ENCODE measurements at regions not wholly inside any gene's neighbourhood (a gene's known extent, or its start where the extent isn't known, plus 50 kb on each side); places are given as distances from the start of the nearest gene placed in this dataset.

DNA sequence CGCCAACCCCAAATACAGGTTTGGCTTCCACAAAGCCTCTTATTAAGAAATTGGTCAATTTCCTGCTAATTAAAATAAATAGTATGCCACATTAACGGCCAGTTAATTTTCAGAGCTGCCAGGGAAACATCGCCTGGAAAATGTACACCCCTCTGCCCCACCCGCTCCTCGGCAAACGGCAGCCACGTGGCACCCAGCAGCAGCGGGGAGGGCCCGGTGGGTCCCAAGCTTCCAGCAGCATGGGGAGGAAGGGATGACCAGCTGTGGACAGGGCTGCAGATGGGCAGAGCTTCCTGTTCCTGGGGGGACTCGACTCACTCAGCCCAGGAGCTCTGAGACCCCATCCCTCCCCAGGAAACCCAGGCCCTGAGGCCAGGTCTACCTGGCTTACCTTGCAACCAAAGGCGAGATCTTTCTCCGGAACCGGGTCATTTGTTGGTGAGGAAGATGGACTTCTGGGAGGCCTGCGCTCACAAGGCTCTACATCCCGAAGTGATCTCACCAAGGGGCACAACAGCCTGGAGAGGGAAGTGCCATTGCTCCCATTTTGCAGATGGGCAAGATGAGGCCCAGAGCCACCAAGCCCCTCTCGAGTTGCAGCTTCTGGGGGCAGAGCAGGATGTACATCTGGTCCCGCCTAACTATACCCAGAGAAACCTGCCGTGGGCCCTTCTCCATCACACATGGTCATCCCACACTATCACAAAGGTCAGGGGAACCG, 68.3 kb downstream of the IGLL1 start:
- no peak for TF ChIP-seq GATA2 (IDR thresholded peaks at IDR 0.05; ENCODE audit: low read depth, low read length)
- TF ChIP-seq GATA3 (IDR thresholded peaks at IDR 0.05; ENCODE audit: low read depth, low read length): no peak

- TF ChIP-seq GATA3 (IDR thresholded peaks at IDR 0.05; ENCODE audit: low read depth, low read length) (no peak), GATA2 (IDR thresholded peaks at IDR 0.05; ENCODE audit: low read depth, low read length) (no peak)
These were observed 70.4 kb downstream of the IGLL1 start for GRCh38 chr22:23509571-23510302.

- no peak for TF ChIP-seq GATA3 (IDR thresholded peaks at IDR 0.05; ENCODE audit: low read depth, low read length)
- TF ChIP-seq GATA2 (IDR thresholded peaks at IDR 0.05; ENCODE audit: low read depth, low read length): no peak
These were observed 75.6 kb downstream of the IGLL1 start for GRCh38 chr22:23504516-23504915.

- TF ChIP-seq GATA3 (IDR thresholded peaks at IDR 0.05; ENCODE audit: low read depth, low read length) (no peak), GATA2 (IDR thresholded peaks at IDR 0.05; ENCODE audit: low read depth, low read length) (no peak)
These were observed 76.2 kb downstream of the IGLL1 start for GRCh38 chr22:23503736-23504440.

GRCh38 chr22:23503142-23503541, 76.9 kb downstream of the IGLL1 start:
- TF ChIP-seq GATA3 (IDR thresholded peaks at IDR 0.05; ENCODE audit: low read depth, low read length) (no peak), GATA2 (IDR thresholded peaks at IDR 0.05; ENCODE audit: low read depth, low read length) (no peak)

GRCh38 chr22:23501708-23502107, 78.4 kb downstream of the IGLL1 start:
- TF ChIP-seq GATA3 (IDR thresholded peaks at IDR 0.05; ENCODE audit: low read depth, low read length): no peak

- TF ChIP-seq GATA2 (IDR thresholded peaks at IDR 0.05; ENCODE audit: low read depth, low read length): no peak
- no peak for TF ChIP-seq GATA3 (IDR thresholded peaks at IDR 0.05; ENCODE audit: low read depth, low read length)
These were observed 78.8 kb downstream of the IGLL1 start for GRCh38 chr22:23501261-23501619.

DNA sequence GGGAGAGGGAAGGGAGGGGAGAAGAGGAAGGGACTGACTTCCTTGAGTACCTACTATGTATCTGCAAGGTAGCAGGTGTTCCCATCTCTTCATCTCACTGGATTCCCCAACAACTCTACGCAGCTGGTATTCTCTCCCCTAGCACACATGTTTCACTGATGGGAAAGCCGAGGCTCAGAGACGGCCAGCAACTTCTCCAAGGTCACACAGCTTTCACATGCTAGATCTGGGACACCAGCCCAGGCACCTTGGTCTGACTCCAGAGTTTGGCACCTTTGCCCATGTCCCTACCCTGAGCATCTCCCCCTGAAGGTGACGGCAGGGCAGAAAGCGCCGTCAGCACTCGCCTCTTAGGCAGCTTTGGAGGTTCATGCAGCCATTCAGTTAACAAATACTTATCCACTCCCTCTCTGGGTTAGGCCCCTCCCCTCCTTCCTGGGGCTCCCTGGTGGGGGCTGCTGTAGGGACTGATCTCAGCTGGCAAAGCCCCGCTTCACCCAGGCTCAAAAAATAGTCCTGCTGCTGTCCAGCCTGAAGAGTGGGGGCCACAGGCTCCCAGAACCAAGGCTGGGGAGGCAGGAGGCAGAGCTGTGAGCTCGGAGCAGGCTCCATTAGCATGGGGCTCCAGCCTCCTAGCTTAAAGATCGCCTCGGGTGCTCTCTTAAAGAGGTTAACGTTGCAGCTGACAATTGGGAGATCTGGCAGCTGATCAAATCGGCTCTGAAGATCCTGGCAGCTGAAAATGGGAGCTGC, 79.4 kb downstream of the IGLL1 start:
- TF ChIP-seq GATA3 (IDR thresholded peaks at IDR 0.05; ENCODE audit: low read depth, low read length) (no peak), GATA2 (IDR thresholded peaks at IDR 0.05; ENCODE audit: low read depth, low read length) (peak; percentile 82)

GRCh38 chr22:23499845-23500500, 80.1 kb downstream of the IGLL1 start:
- TF ChIP-seq GATA3 (IDR thresholded peaks at IDR 0.05; ENCODE audit: low read depth, low read length): no peak
- no peak for TF ChIP-seq GATA2 (IDR thresholded peaks at IDR 0.05; ENCODE audit: low read depth, low read length)

GRCh38 chr22:23498811-23499798, 81.0 kb downstream of the IGLL1 start:
- TF ChIP-seq GATA3 (IDR thresholded peaks at IDR 0.05; ENCODE audit: low read depth, low read length) (no peak), GATA2 (IDR thresholded peaks at IDR 0.05; ENCODE audit: low read depth, low read length) (no peak)

GRCh38 chr22:23497016-23497885, 82.8 kb downstream of the IGLL1 start:
- TF ChIP-seq GATA2 (IDR thresholded peaks at IDR 0.05; ENCODE audit: low read depth, low read length) (no peak), GATA3 (IDR thresholded peaks at IDR 0.05; ENCODE audit: low read depth, low read length) (no peak)

DNA sequence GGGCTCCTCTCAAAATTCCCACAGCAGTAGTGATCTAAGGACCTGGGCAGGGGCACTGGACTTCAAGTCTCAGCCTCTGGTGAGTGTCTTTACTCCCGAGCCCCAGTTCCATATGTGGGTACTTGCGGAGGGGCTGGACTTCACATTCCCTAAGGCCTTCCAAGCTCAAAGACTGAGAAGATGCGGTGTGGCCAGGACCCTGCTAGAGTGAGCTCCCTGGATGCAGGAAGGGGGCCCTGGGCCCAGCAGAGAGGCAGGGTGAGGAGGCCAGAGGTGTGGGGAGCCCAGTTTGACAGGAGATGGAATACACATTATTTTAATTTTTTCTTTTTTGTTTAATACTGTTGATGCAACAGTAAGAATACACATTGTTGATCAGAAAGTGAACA, 83.7 kb downstream of the IGLL1 start:
- TF ChIP-seq GATA2 (IDR thresholded peaks at IDR 0.05; ENCODE audit: low read depth, low read length) (no peak), GATA3 (IDR thresholded peaks at IDR 0.05; ENCODE audit: low read depth, low read length) (no peak)
